ENCODE measurements at regions not wholly inside any gene's neighbourhood (a gene's known extent, or its start where the extent isn't known, plus 50 kb on each side); places are given as distances from the start of the nearest gene placed in this dataset.

GRCh38 chr12:130225347-130225746 is 63.1 kb downstream of the FZD10 start:
- TF ChIP-seq EZH2 (IDR thresholded peaks at IDR 0.05; ENCODE audit: borderline replicate concordance, low read length) (no peak), CTCF (conservative IDR thresholded peaks at IDR 0.05 in 1 of 2, IDR thresholded peaks at IDR 0.05 in 1 of 2; ENCODE audit: extremely low read depth in 1 of 2, insufficient read depth in 1 of 2, low read depth in 1 of 2, low read length in 2 of 2) (no peak)
